ENCODE measurements at regions not wholly inside any gene's neighbourhood (a gene's known extent, or its start where the extent isn't known, plus 50 kb on each side); places are given as distances from the start of the nearest gene placed in this dataset.
A peak's percentile ranks its signal among the peaks of the same experiment; 100 is the strongest.

DNA sequence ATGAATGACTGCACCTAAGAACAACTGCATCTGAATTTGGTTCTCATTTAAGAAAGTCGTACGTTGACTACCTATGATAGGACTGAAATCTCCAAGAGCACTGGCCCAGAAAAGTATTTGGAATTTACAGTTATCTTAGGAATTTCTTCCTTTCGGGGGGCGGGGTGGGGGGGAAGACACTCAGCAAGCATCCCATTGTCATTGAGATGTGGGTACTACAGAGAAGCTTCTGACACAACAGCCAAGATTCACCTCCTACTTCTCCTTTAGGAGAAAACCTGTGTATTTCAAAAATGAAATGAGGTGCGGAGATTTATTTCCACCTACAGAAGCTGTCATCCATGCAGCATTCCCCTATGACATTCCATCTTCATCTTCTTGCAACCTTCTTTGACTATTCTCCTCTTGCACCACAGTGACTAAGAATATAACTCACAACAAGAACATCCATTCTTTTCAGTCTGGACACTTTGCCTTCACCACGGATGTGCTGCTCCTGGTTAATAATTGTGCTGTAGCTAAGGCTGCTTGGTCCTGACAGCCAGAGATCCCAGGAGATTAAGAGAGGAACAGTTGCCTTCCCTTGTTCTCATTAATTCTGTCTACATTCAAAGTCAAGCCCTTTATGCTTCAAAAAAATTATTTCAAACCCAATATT lies 98.4 kb upstream of the FRMD4A start:
- ChIA-PET CTCF (interaction anchor here (1.4 to 2.9 kb wide), 2 partner anchors 229 to 243 kb away, joined by 3 to 8 read pairs; no protein-coding TSS in a partner anchor), POLR2A (no interaction called here)
- peaks cover 53% of the 10 kb centered on the region for H3K4me1 Mint-ChIP-seq
- ATAC-seq (peak; percentile 70; the same call in 1 of the 2 replicates), DNase-seq (ENCODE audit: low spot score) (no peak)
- H3K27ac Mint-ChIP-seq = peak overlapping the region; percentile 94
- peaks cover 16% of the 10 kb centered on the region for H3K9me3 Mint-ChIP-seq
- no peaks in the 10 kb centered on the region for H3K27me3 Mint-ChIP-seq (ENCODE audit: low read depth)
- H3K4me3 Mint-ChIP-seq = peak overlapping the region; percentile 32
- TF ChIP-seq MYBL2 (CRISPR knock-in tag; IDR thresholded peaks at IDR 0.05) = no peak
- no peak for TF ChIP-seq CREB1 (CRISPR knock-in tag; IDR thresholded peaks at IDR 0.05)
- TF ChIP-seq KAT7 (CRISPR knock-in tag; IDR thresholded peaks at IDR 0.05; ENCODE audit: borderline replicate concordance) = no peak
- TF ChIP-seq, protein P1, sequence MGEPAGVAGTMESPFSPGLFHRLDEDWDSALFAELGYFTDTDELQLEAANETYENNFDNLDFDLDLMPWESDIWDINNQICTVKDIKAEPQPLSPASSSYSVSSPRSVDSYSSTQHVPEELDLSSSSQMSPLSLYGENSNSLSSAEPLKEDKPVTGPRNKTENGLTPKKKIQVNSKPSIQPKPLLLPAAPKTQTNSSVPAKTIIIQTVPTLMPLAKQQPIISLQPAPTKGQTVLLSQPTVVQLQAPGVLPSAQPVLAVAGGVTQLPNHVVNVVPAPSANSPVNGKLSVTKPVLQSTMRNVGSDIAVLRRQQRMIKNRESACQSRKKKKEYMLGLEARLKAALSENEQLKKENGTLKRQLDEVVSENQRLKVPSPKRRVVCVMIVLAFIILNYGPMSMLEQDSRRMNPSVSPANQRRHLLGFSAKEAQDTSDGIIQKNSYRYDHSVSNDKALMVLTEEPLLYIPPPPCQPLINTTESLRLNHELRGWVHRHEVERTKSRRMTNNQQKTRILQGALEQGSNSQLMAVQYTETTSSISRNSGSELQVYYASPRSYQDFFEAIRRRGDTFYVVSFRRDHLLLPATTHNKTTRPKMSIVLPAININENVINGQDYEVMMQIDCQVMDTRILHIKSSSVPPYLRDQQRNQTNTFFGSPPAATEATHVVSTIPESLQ (CRISPR knock-in tag; IDR thresholded peaks at IDR 0.05) = no peak
- TF ChIP-seq, protein P2, sequence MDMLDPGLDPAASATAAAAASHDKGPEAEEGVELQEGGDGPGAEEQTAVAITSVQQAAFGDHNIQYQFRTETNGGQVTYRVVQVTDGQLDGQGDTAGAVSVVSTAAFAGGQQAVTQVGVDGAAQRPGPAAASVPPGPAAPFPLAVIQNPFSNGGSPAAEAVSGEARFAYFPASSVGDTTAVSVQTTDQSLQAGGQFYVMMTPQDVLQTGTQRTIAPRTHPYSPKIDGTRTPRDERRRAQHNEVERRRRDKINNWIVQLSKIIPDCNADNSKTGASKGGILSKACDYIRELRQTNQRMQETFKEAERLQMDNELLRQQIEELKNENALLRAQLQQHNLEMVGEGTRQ (CRISPR knock-in tag; IDR thresholded peaks at IDR 0.05) = no peak
- no peak for TF ChIP-seq OVOL2 (CRISPR knock-in tag; IDR thresholded peaks at IDR 0.05; ENCODE audit: borderline replicate concordance)
- TF ChIP-seq, protein P3, sequence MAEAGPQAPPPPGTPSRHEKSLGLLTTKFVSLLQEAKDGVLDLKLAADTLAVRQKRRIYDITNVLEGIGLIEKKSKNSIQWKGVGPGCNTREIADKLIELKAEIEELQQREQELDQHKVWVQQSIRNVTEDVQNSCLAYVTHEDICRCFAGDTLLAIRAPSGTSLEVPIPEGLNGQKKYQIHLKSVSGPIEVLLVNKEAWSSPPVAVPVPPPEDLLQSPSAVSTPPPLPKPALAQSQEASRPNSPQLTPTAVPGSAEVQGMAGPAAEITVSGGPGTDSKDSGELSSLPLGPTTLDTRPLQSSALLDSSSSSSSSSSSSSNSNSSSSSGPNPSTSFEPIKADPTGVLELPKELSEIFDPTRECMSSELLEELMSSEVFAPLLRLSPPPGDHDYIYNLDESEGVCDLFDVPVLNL (CRISPR knock-in tag; IDR thresholded peaks at IDR 0.05; ENCODE audit: borderline replicate concordance, low read depth) = no peak
- no peak for TF ChIP-seq ATF1 (CRISPR knock-in tag; IDR thresholded peaks at IDR 0.05)
- no peak for TF ChIP-seq SMAD3 (CRISPR knock-in tag; IDR thresholded peaks at IDR 0.05; ENCODE audit: borderline replicate concordance)
- TF ChIP-seq SMAD4 (CRISPR knock-in tag; IDR thresholded peaks at IDR 0.05) = no peak
- no peak for TF ChIP-seq EMX1 (CRISPR knock-in tag; IDR thresholded peaks at IDR 0.05)
- no peak for TF ChIP-seq ZNF263 (CRISPR knock-in tag; IDR thresholded peaks at IDR 0.05; ENCODE audit: low read depth)
- TF ChIP-seq, protein P4, sequence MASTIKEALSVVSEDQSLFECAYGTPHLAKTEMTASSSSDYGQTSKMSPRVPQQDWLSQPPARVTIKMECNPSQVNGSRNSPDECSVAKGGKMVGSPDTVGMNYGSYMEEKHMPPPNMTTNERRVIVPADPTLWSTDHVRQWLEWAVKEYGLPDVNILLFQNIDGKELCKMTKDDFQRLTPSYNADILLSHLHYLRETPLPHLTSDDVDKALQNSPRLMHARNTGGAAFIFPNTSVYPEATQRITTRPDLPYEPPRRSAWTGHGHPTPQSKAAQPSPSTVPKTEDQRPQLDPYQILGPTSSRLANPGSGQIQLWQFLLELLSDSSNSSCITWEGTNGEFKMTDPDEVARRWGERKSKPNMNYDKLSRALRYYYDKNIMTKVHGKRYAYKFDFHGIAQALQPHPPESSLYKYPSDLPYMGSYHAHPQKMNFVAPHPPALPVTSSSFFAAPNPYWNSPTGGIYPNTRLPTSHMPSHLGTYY (CRISPR knock-in tag; IDR thresholded peaks at IDR 0.05) = no peak
- TF ChIP-seq, protein P5, sequence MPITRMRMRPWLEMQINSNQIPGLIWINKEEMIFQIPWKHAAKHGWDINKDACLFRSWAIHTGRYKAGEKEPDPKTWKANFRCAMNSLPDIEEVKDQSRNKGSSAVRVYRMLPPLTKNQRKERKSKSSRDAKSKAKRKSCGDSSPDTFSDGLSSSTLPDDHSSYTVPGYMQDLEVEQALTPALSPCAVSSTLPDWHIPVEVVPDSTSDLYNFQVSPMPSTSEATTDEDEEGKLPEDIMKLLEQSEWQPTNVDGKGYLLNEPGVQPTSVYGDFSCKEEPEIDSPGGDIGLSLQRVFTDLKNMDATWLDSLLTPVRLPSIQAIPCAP (CRISPR knock-in tag; IDR thresholded peaks at IDR 0.05) = no peak
- TF ChIP-seq FOXJ3 (CRISPR knock-in tag; IDR thresholded peaks at IDR 0.05; ENCODE audit: borderline replicate concordance) = no peak
- TF ChIP-seq, protein P6, sequence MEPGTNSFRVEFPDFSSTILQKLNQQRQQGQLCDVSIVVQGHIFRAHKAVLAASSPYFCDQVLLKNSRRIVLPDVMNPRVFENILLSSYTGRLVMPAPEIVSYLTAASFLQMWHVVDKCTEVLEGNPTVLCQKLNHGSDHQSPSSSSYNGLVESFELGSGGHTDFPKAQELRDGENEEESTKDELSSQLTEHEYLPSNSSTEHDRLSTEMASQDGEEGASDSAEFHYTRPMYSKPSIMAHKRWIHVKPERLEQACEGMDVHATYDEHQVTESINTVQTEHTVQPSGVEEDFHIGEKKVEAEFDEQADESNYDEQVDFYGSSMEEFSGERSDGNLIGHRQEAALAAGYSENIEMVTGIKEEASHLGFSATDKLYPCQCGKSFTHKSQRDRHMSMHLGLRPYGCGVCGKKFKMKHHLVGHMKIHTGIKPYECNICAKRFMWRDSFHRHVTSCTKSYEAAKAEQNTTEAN (CRISPR knock-in tag; IDR thresholded peaks at IDR 0.05) = no peak
- no peak for TF ChIP-seq ZNF219 (CRISPR knock-in tag; IDR thresholded peaks at IDR 0.05; ENCODE audit: borderline replicate concordance)
- TF ChIP-seq RORB (CRISPR knock-in tag; IDR thresholded peaks at IDR 0.05) = no peak
- TF ChIP-seq, protein P7, sequence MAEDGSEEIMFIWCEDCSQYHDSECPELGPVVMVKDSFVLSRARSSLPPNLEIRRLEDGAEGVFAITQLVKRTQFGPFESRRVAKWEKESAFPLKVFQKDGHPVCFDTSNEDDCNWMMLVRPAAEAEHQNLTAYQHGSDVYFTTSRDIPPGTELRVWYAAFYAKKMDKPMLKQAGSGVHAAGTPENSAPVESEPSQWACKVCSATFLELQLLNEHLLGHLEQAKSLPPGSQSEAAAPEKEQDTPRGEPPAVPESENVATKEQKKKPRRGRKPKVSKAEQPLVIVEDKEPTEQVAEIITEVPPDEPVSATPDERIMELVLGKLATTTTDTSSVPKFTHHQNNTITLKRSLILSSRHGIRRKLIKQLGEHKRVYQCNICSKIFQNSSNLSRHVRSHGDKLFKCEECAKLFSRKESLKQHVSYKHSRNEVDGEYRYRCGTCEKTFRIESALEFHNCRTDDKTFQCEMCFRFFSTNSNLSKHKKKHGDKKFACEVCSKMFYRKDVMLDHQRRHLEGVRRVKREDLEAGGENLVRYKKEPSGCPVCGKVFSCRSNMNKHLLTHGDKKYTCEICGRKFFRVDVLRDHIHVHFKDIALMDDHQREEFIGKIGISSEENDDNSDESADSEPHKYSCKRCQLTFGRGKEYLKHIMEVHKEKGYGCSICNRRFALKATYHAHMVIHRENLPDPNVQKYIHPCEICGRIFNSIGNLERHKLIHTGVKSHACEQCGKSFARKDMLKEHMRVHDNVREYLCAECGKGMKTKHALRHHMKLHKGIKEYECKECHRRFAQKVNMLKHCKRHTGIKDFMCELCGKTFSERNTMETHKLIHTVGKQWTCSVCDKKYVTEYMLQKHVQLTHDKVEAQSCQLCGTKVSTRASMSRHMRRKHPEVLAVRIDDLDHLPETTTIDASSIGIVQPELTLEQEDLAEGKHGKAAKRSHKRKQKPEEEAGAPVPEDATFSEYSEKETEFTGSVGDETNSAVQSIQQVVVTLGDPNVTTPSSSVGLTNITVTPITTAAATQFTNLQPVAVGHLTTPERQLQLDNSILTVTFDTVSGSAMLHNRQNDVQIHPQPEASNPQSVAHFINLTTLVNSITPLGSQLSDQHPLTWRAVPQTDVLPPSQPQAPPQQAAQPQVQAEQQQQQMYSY (CRISPR knock-in tag; IDR thresholded peaks at IDR 0.05) = no peak
- TF ChIP-seq, protein P8, sequence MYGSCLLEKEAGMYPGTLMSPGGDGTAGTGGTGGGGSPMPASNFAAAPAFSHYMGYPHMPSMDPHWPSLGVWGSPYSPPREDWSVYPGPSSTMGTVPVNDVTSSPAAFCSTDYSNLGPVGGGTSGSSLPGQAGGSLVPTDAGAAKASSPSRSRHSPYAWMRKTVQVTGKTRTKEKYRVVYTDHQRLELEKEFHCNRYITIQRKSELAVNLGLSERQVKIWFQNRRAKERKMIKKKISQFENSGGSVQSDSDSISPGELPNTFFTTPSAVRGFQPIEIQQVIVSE (CRISPR knock-in tag; IDR thresholded peaks at IDR 0.05; ENCODE audit: borderline replicate concordance) = no peak
- H3K36me3 Mint-ChIP-seq = peaks cover 13% of the 10 kb centered on the region

Data from WTC11 (cell line).